Adrenal gland (tissue), 9 donors: ENCODE measurements at regions not wholly inside any gene's neighbourhood (a gene's known extent, or its start where the extent isn't known, plus 50 kb on each side); places are given as distances from the start of the nearest gene placed in this dataset.

Experiments
- DNase-seq, 7 donors: peaks; one replicate each; pipeline ENCODE4 v3.0.0-alpha.2; 2019 to 2020
- H3K27ac ChIP-seq, 5 donors: fragments of 200-600 bp; sonication (generic) in 4 of 5; 1 replicate in 3 of 5; 2 replicates in 2 of 5; pipeline versions ENCODE4 v1.5.1 to v1.8.0; 2016 to 2020; ENCODE audit warnings: mild to moderate bottlenecking in 1 of 5
- H3K27me3 ChIP-seq: fragments of 200-600 bp; 2 replicates; pipeline ENCODE4 v1.8.0; 2021
- H3K36me3 ChIP-seq, 2 donors: fragments of 200-600 bp; replicated peaks in 1 of 2; 1 replicate in 1 of 2; 2 replicates in 1 of 2; pipeline versions ENCODE4 v1.5.1 to v1.8.0; 2018 to 2022
- H3K4me1 ChIP-seq, 2 donors: fragments of 200-600 bp; replicated peaks in 1 of 2; 1 replicate in 1 of 2; 2 replicates in 1 of 2; pipeline versions ENCODE4 v1.5.1 to v1.8.0; 2018 to 2021
- H3K4me3 ChIP-seq, 4 donors: fragments of 200-600 bp; sonication (generic) in 3 of 4; one replicate each; pipeline ENCODE4 v1.5.1; 2016 to 2018
- H3K9me3 ChIP-seq, 3 donors: fragments of 200-600 bp; sonication (generic) in 1 of 3; replicated peaks in 1 of 3; 1 replicate in 2 of 3; 2 replicates in 1 of 3; pipeline versions ENCODE4 v1.5.1 to v1.8.0; 2016 to 2021
- CTCF ChIP-seq, 6 experiments: fragments of 450-650 bp in 4 of 6; fragments of 200-600 bp in 2 of 6; sonication (generic) in 1 of 6; IDR thresholded peaks; 1 replicate in 5 of 6; 2 replicates in 1 of 6; pipeline versions ENCODE4 v1.5.1 to v1.8.0; 2016 to 2021; ENCODE audit warnings: antibody characterized with exemption in 6 of 6, mild to moderate bottlenecking in 2 of 6, moderate library complexity in 1 of 6
- POLR2A ChIP-seq, 2 donors: fragments of 450-650 bp; IDR thresholded peaks; one replicate each; pipeline ENCODE4 v1.6.1; 2017; ENCODE audit warnings: antibody characterized with exemption in 2 of 2, mild to moderate bottlenecking in 2 of 2, moderate library complexity in 1 of 2
- WGBS, 4 donors: extraction: QIAGEN DNeasy Blood & Tissue Kit in 2 of 4; methylation state at CpG; one replicate each; pipeline versions ENCODE4 v1.1.5 to v1.1.7; 2013 to 2017; 5-methylcytosine and 5-hydroxymethylcytosine counted together
- intact Hi-C, 2 donors: fragments of 100-400 bp; cut with DNase I; formaldehyde crosslinking; loops; one replicate each; pipeline versions ENCODE4 v1.14.1 to v1.15.0; 2022 to 2023
- donor health status: healthy with polysubstance abuse.
- donor health status: Bipolar disorder and iron deficiency.
- donor health status: DM: yes; HTN: yes; CAD: no.
- donor health status: DM: no; HTN: no; CAD: no.
- donor health status: DM: no; HTN: no; CAD: no.

- no peaks in the 10 kb centered on the region for H3K9me3 ChIP-seq
- intact Hi-C loops: no loop called here
- no peaks in the 10 kb centered on the region for H3K36me3 ChIP-seq
- H3K27ac ChIP-seq: no peak overlapping the region
- WGBS, 4 donors: 82 to 89% (median 86%) methylated on average over 6 of the region's 6 CpGs
- no peaks in the 10 kb centered on the region for H3K27me3 ChIP-seq
- no peak for TF ChIP-seq CTCF (IDR thresholded peaks at IDR 0.05)
- no peak for TF ChIP-seq POLR2A (IDR thresholded peaks at IDR 0.05)
- no peak for DNase-seq
- H3K4me3 ChIP-seq: no peak overlapping the region
- H3K4me1 ChIP-seq: no peaks in the 10 kb centered on the region
These were observed 243.1 kb upstream of the GHITM start for GRCh38 chr10:83896219-83896618.

GRCh38 chr10:83897626-83898025 lies 241.7 kb upstream of the GHITM start:
- Histone ChIP-seq H3K4me1 (no peaks in the 10 kb centered on the region), H3K27me3 (no peaks in the 10 kb centered on the region), H3K27ac (no peak overlapping the region), H3K36me3 (no peaks in the 10 kb centered on the region), H3K9me3 (no peaks in the 10 kb centered on the region), H3K4me3 (no peak overlapping the region)
- intact Hi-C loops: no loop called here
- no peak for TF ChIP-seq CTCF (IDR thresholded peaks at IDR 0.05)
- no peak for TF ChIP-seq POLR2A (IDR thresholded peaks at IDR 0.05)
- no peak for DNase-seq
- WGBS, 4 donors: 36 to 67% (median 58%) methylated on average over 1 of the region's 1 CpG

- TF ChIP-seq POLR2A (IDR thresholded peaks at IDR 0.05): no peak
- no peak for TF ChIP-seq CTCF (IDR thresholded peaks at IDR 0.05)
- WGBS, 4 donors: 56 to 79% (median 73%) methylated on average over 2 of the region's 2 CpGs
- intact Hi-C loops: no loop called here
- Histone ChIP-seq H3K36me3 (no peaks in the 10 kb centered on the region), H3K4me1 (no peaks in the 10 kb centered on the region), H3K27me3 (no peaks in the 10 kb centered on the region), H3K27ac (no peak overlapping the region), H3K9me3 (no peaks in the 10 kb centered on the region), H3K4me3 (no peak overlapping the region)
- DNase-seq: no peak
These were observed 230.8 kb upstream of the GHITM start for GRCh38 chr10:83908506-83908905.

- TF ChIP-seq CTCF (IDR thresholded peaks at IDR 0.05) (no peak), POLR2A (IDR thresholded peaks at IDR 0.05) (no peak)
- intact Hi-C loops: no loop called here
- no peaks in the 10 kb centered on the region for H3K27me3 ChIP-seq
- no peaks in the 10 kb centered on the region for H3K36me3 ChIP-seq
- no peaks in the 10 kb centered on the region for H3K4me1 ChIP-seq
- no peak for DNase-seq
- H3K9me3 ChIP-seq: no peaks in the 10 kb centered on the region
- H3K4me3 ChIP-seq: no peak overlapping the region
- H3K27ac ChIP-seq: no peak overlapping the region
- WGBS, 4 donors: 42 to 53% (median 46%) methylated on average over 7 of the region's 7 CpGs
These were observed 230.3 kb upstream of the GHITM start for GRCh38 chr10:83909001-83909400.
